K562 (cell line): ENCODE measurements at regions not wholly inside any gene's neighbourhood (a gene's known extent, or its start where the extent isn't known, plus 50 kb on each side); places are given as distances from the start of the nearest gene placed in this dataset.

Experiments
- ATAC-seq: fragments of 200-7000 bp; cut with Tn5 transposase; 3 replicates; pipeline ENCODE4 v1.9.1; 2020; ENCODE audit warnings: moderate library complexity
- BruUV-seq: library from RNA; stranded (reverse); fragments of 400-500 nt; replicated peaks from 2 replicates; lab custom pipeline; 2021; lab: Mats Ljungman, UMichigan
- CTCF ChIA-PET: fragments of 300-600 bp; formaldehyde crosslinking; extraction: SDS; loops from one replicate; lab custom pipeline; 2021; ENCODE audit warnings: low intra/inter-chr PET ratio; lab: Yijun Ruan, JAX
- POLR2A ChIA-PET: fragments of 300-600, 350-650 bp; sonication (Branson Sonifier 250); formaldehyde crosslinking; extraction: SDS; loops from one replicate; lab custom pipeline; 2021; ENCODE audit warnings: antibody characterized with exemption, inconsistent platforms; lab: Yijun Ruan, JAX
- DNase-seq, 4 experiments: peaks; one replicate each; pipeline versions ENCODE4 v3.0.0 to v3.0.0-alpha.2; 2011 to 2018; ENCODE audit warnings: low spot score in 3 of 4, mixed read lengths in 3 of 4; ENCODE audit errors: extremely low read depth in 1 of 4
- FAIRE-seq: peaks from 2 replicates; lab custom pipeline; 2011; peaks lifted over from hg19 to GRCh38; lab: Jason Lieb, UNC
- H2AFZ ChIP-seq: 2 replicates; pipeline ENCODE4 v1.6.0; 2011; ENCODE audit warnings: low read depth, low read length, control low read depth, inconsistent platforms
- H3K27ac ChIP-seq: fragments of 200-600 bp; 3 replicates; pipeline ENCODE4 v1.8.0; 2011; ENCODE audit warnings: low read depth, mild to moderate bottlenecking, control low read depth, inconsistent platforms, low read length, moderate library complexity, mixed read lengths; ENCODE audit errors: extremely low read depth
- H3K27me3 ChIP-seq, 2 experiments: fragments of 300-600 bp in 1 of 2; 2 replicates in 1 of 2; 3 replicates in 1 of 2; pipeline versions ENCODE4 v1.6.0 to v1.8.0; 2011; ENCODE audit warnings: inconsistent platforms in 2 of 2, low read length in 2 of 2, mild to moderate bottlenecking in 1 of 2, mixed read lengths in 1 of 2, moderate library complexity in 1 of 2; ENCODE audit not compliant: control insufficient read depth in 2 of 2, insufficient read depth in 2 of 2
- H3K36me3 ChIP-seq: fragments of 300-600 bp; 3 replicates; pipeline ENCODE4 v1.8.0; 2011; ENCODE audit warnings: mild to moderate bottlenecking, low read length, inconsistent platforms; ENCODE audit not compliant: control insufficient read depth, insufficient read depth
- H3K4me1 ChIP-seq, 2 experiments: fragments of 200-600 bp in 1 of 2; replicated peaks in 1 of 2; 2 replicates in 1 of 2; 3 replicates in 1 of 2; pipeline versions ENCODE4 v1.5.1 to v1.8.0; 2011; ENCODE audit warnings: inconsistent platforms in 2 of 2, low read length in 2 of 2, mild to moderate bottlenecking in 1 of 2, mixed read lengths in 1 of 2, moderate library complexity in 1 of 2; ENCODE audit not compliant: control insufficient read depth in 2 of 2, insufficient read depth in 2 of 2
- H3K4me2 ChIP-seq: 2 replicates; pipeline ENCODE4 v1.6.1; 2011; ENCODE audit warnings: low read length, control low read depth, inconsistent platforms, mixed read lengths; ENCODE audit not compliant: insufficient read depth
- H3K4me3 ChIP-seq: fragments of 200-600 bp; sonication (generic), shearing (Covaris generic); 2 replicates; pipeline ENCODE4 v1.5.1; 2016; ENCODE audit warnings: control low read depth, inconsistent platforms
- H3K79me2 ChIP-seq: fragments of 200-600 bp; 3 replicates; pipeline ENCODE4 v1.8.0; 2011; ENCODE audit warnings: low read length, inconsistent platforms; ENCODE audit not compliant: control insufficient read depth, insufficient read depth
- H3K9ac ChIP-seq, 2 experiments: 2 replicates each; pipeline versions ENCODE4 v1.6.0 to v1.6.1; 2011; ENCODE audit warnings: low read depth in 2 of 2, low read length in 2 of 2, control low read depth in 1 of 2, inconsistent platforms in 1 of 2, mild to moderate bottlenecking in 1 of 2, mixed read lengths in 1 of 2; ENCODE audit not compliant: insufficient read depth in 1 of 2
- H3K9me1 ChIP-seq: one replicate; pipeline ENCODE4 v1.6.0; 2011; ENCODE audit warnings: inconsistent platforms, mild to moderate bottlenecking, low read length, moderate library complexity; ENCODE audit not compliant: control insufficient read depth, insufficient read depth
- H3K9me3 ChIP-seq: replicated peaks from 2 replicates; pipeline ENCODE4 v1.5.1; 2011; ENCODE audit warnings: low read depth, low read length, inconsistent platforms; ENCODE audit not compliant: control insufficient read depth, insufficient read depth
- H4K20me1 ChIP-seq: replicated peaks from 2 replicates; pipeline ENCODE4 v1.6.1; 2011; ENCODE audit warnings: low read length, inconsistent platforms, mixed read lengths; ENCODE audit not compliant: control insufficient read depth, insufficient read depth
- CCAR2 ChIP-seq: fragments of 200-400 bp; formaldehyde crosslinking; IDR thresholded peaks from 2 replicates; pipeline ENCODE4 v1.6.1; 2017; ENCODE audit warnings: mild to moderate bottlenecking, low read depth, low read length
- CSDE1 ChIP-seq, 2 experiments: fragments of 450-650 bp; IDR thresholded peaks; 2 replicates each; pipeline ENCODE4 v1.6.1; 2016; ENCODE audit warnings: mild to moderate bottlenecking in 1 of 2
- FOXJ2 ChIP-seq: fragments of 200-800 bp; sonication (Bioruptor generic); IDR thresholded peaks from 2 replicates; pipeline ENCODE4 v1.6.1; 2016; ENCODE audit warnings: missing genetic modification characterization, missing compliant biosample characterization
- RFX1 ChIP-seq: fragments of 450-650 bp; IDR thresholded peaks from 2 replicates; pipeline ENCODE4 v1.6.1; 2016; ENCODE audit warnings: mild to moderate bottlenecking, moderate library complexity
- ZBED1 ChIP-seq: IDR thresholded peaks from 2 replicates; pipeline ENCODE4 v1.6.1; 2014
- ZNF175 ChIP-seq: fragments of 200-800 bp; sonication (Bioruptor generic); IDR thresholded peaks from 2 replicates; pipeline ENCODE4 v1.6.1; 2016; ENCODE audit warnings: low read depth, mild to moderate bottlenecking, missing genetic modification characterization, missing compliant biosample characterization
- WGBS: fragments of 100-300 bp; shearing (Covaris generic); methylation state at CpG from one replicate; pipeline ENCODE4 v1.1.6; 2016; ENCODE audit warnings: low coverage, mixed read lengths; ENCODE audit not compliant: insufficient coverage; ENCODE audit errors: missing lambda C conversion rate; 5-methylcytosine and 5-hydroxymethylcytosine counted together
- in situ Hi-C: fragments of 300-500 bp; cut with MboI; formaldehyde crosslinking; loops from 4 replicates; pipeline ENCODE4 v1.15.0; 2018; ENCODE audit warnings: inconsistent platforms, mixed read lengths
- intact Hi-C: fragments of 100-400 bp; cut with micrococcal nuclease; formaldehyde crosslinking; loops from 2 replicates; pipeline ENCODE4 v1.14.2; 2022
- TF ChIP-seq, protein P1 (sequence below): fragments of 200-400 bp; formaldehyde crosslinking; IDR thresholded peaks from 2 replicates; pipeline ENCODE4 v1.6.1; 2017; ENCODE audit warnings: mild to moderate bottlenecking, low read depth, low read length, moderate library complexity

DNA sequence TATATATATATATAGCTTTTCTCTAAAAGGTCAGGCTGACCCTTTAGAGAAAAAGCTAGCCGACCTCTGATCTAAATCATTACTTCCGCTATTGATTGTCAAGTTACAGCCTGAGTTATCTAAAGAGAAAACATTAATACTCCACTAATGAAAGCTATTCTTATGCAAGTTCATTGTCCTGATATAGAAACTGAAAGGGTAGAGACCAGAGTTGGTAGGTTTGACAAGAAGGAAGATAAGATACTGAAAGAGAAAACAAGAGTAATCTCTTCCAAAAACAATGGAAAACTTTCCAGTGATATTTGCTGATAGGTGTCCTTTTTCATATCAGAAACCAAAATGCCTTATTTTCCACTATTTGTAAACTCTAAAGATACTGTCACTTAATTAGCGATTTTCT lies 62.8 kb upstream of the SLC39A10 start (continued):
- TF ChIP-seq, protein P1, sequence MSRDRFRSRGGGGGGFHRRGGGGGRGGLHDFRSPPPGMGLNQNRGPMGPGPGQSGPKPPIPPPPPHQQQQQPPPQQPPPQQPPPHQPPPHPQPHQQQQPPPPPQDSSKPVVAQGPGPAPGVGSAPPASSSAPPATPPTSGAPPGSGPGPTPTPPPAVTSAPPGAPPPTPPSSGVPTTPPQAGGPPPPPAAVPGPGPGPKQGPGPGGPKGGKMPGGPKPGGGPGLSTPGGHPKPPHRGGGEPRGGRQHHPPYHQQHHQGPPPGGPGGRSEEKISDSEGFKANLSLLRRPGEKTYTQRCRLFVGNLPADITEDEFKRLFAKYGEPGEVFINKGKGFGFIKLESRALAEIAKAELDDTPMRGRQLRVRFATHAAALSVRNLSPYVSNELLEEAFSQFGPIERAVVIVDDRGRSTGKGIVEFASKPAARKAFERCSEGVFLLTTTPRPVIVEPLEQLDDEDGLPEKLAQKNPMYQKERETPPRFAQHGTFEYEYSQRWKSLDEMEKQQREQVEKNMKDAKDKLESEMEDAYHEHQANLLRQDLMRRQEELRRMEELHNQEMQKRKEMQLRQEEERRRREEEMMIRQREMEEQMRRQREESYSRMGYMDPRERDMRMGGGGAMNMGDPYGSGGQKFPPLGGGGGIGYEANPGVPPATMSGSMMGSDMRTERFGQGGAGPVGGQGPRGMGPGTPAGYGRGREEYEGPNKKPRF, result no peak
- TF ChIP-seq ZBED1 (no peak), CCAR2 (no peak)

DNA sequence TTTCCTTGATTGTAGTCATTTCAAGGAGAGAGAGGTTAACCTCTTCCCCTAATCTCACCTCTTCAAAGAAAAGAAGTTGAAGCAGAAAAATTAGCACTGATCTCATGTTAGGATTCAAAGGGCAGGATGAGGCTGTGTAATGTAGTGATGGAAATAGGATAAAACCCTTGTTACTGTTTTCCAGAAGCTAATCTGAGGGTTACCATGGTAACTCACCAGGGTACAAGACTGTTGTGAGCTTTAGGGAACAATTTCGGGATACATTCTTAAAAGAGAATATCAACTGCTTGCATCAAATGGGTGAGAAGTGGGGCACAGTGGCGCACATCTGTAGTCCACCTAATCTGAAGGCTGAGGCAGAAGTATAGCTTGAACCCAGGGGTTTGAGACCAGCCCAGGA lies 64.9 kb upstream of the SLC39A10 start:
- Histone ChIP-seq H3K4me2 (no peak overlapping the region), H2AFZ (0 out of 2 replicates have a peak overlapping the region, but pooled peaks have one; percentile 33), H3K27me3 (no peaks in the 10 kb centered on the region), H4K20me1 (no peaks in the 10 kb centered on the region), H3K4me1 (peaks cover 11 to 22% of the 10 kb centered on the region in 2 experiments; a peak in 4 of 5 replicates), H3K9me1 (no peaks in the 10 kb centered on the region), H3K9me3 (no peaks in the 10 kb centered on the region), H3K9ac (no peak overlapping the region), H3K4me3 (no peak overlapping the region), H3K79me2 (no peaks in the 10 kb centered on the region), H3K27ac (no peak overlapping the region), H3K36me3 (no peaks in the 10 kb centered on the region)
- ATAC-seq, result no peak
- ChIA-PET CTCF (no interaction called here), POLR2A (interaction anchor here (1.1 kb wide), 1 partner anchor 21 kb away, joined by 6 read pairs; no protein-coding TSS in a partner anchor)
- no peak for DNase-seq
- BruUV-seq, result no TSS peak
- 0 out of 2 replicates have a peak, but pooled peaks have one; percentile 61 for TF ChIP-seq FOXJ2 (tag)
- TF ChIP-seq RFX1, result peak; percentile 91
- TF ChIP-seq ZNF175 (CRISPR knock-in tag), result no peak
- 0 out of 4 replicates have a peak, but pooled peaks of 1 of the 2 experiments have one; percentile 24 for TF ChIP-seq CSDE1 (IDR thresholded peaks at IDR 0.05)
- WGBS, result 80% methylated on average over 2 of the region's 2 CpGs
- in situ Hi-C loops (no loop called here), intact Hi-C loops (no loop called here)
- no peak for FAIRE-seq
